HG03097 (cell line): ENCODE measurements at regions not wholly inside any gene's neighbourhood (a gene's known extent, or its start where the extent isn't known, plus 50 kb on each side); places are given as distances from the start of the nearest gene placed in this dataset.
"Not testable (repeated sequence)": the region's sequence is repeated elsewhere in the genome, so short reads cannot be mapped to it uniquely, and the experiment has no call there.

ENCODE experiments used
- ATAC-seq: cut with Tn5 transposase; IDR thresholded peaks from one replicate; pipeline ENCODE4 v1.9.1; 2021; ENCODE audit not compliant: unreplicated experiment, low FRiP score

GRCh38 chr3:67145738-67146137 lies 147.6 kb downstream of the KBTBD8 start:
- no peak for ATAC-seq

GRCh38 chr3:67154429-67154828 lies 156.3 kb downstream of the KBTBD8 start:
- no peak for ATAC-seq

GRCh38 chr3:67167481-67167880 lies 169.4 kb downstream of the KBTBD8 start:
- no peak for ATAC-seq

GRCh38 chr3:67171841-67172240 lies 173.7 kb downstream of the KBTBD8 start:
- ATAC-seq: no peak

GRCh38 chr3:67173130-67173529 lies 175.0 kb downstream of the KBTBD8 start:
- not testable (repeated sequence) for ATAC-seq

- no peak for ATAC-seq
Measured at GRCh38 chr3:67176396-67176795, 178.3 kb downstream of the KBTBD8 start.

- no peak for ATAC-seq
Measured at GRCh38 chr3:67192466-67192865, 194.4 kb downstream of the KBTBD8 start.

- ATAC-seq: no peak
Measured at GRCh38 chr3:67196677-67197076, 198.6 kb downstream of the KBTBD8 start.

GRCh38 chr3:67198374-67198773 lies 200.3 kb downstream of the KBTBD8 start:
- no peak for ATAC-seq

- no peak for ATAC-seq
Measured at GRCh38 chr3:67200618-67201017, 202.5 kb downstream of the KBTBD8 start.

GRCh38 chr3:67201026-67201425 lies 202.9 kb downstream of the KBTBD8 start:
- no peak for ATAC-seq

- no peak for ATAC-seq
Measured at GRCh38 chr3:67202053-67202452, 203.9 kb downstream of the KBTBD8 start.

- ATAC-seq: no peak
Measured at GRCh38 chr3:67204951-67205350, 206.8 kb downstream of the KBTBD8 start.

GRCh38 chr3:67215690-67216089 lies 217.6 kb downstream of the KBTBD8 start:
- ATAC-seq: no peak

- no peak for ATAC-seq
Measured at GRCh38 chr3:67227030-67227429, 228.9 kb downstream of the KBTBD8 start.

- ATAC-seq: no peak
Measured at GRCh38 chr3:67228136-67228535, 230.0 kb downstream of the KBTBD8 start.

- ATAC-seq: no peak
Measured at GRCh38 chr3:67232642-67233041, 234.5 kb downstream of the KBTBD8 start.

GRCh38 chr3:67239353-67239752 lies 241.2 kb downstream of the KBTBD8 start:
- no peak for ATAC-seq

GRCh38 chr3:67241084-67241483 lies 243.0 kb downstream of the KBTBD8 start:
- no peak for ATAC-seq

GRCh38 chr3:67244130-67244529 lies 246.0 kb downstream of the KBTBD8 start:
- no peak for ATAC-seq

- ATAC-seq: no peak
Measured at GRCh38 chr3:67245545-67245944, 247.4 kb downstream of the KBTBD8 start.

GRCh38 chr3:67248726-67249125 lies 250.6 kb downstream of the KBTBD8 start:
- no peak for ATAC-seq

- ATAC-seq: not testable (repeated sequence)
Measured at GRCh38 chr3:67252906-67253305, 254.8 kb downstream of the KBTBD8 start.
